Liver (tissue), 7 donors: ENCODE measurements at regions not wholly inside any gene's neighbourhood (a gene's known extent, or its start where the extent isn't known, plus 50 kb on each side); places are given as distances from the start of the nearest gene placed in this dataset.

Source experiments
- DNase-seq: peaks from one replicate; pipeline ENCODE4 v3.0.0-alpha.2; 2017; ENCODE audit warnings: low spot score
- H3K27ac ChIP-seq, 2 donors: one replicate each; pipeline ENCODE4 v1.7.0; 2013; ENCODE audit warnings: inconsistent platforms in 2 of 2, low read length in 2 of 2, control low read depth in 1 of 2, low read depth in 1 of 2, mild to moderate bottlenecking in 1 of 2
- H3K27me3 ChIP-seq, 4 donors: one replicate each; pipeline versions ENCODE4 v1.6.1 to v1.7.0; 2013; ENCODE audit warnings: low read length in 3 of 4, inconsistent platforms in 1 of 4, mild to moderate bottlenecking in 1 of 4, moderate library complexity in 1 of 4; ENCODE audit not compliant: control insufficient read depth in 4 of 4, insufficient read depth in 4 of 4
- H3K36me3 ChIP-seq, 4 donors: one replicate each; pipeline versions ENCODE4 v1.6.1 to v1.7.0; 2013; ENCODE audit warnings: low read length in 3 of 4, mild to moderate bottlenecking in 3 of 4, low read depth in 1 of 4, moderate library complexity in 1 of 4; ENCODE audit not compliant: control insufficient read depth in 4 of 4, insufficient read depth in 3 of 4
- H3K4me1 ChIP-seq, 4 donors: one replicate each; pipeline versions ENCODE4 v1.6.1 to v1.7.0; 2013; ENCODE audit warnings: low read length in 3 of 4, mild to moderate bottlenecking in 3 of 4, moderate library complexity in 1 of 4; ENCODE audit not compliant: control insufficient read depth in 4 of 4, insufficient read depth in 4 of 4
- H3K4me3 ChIP-seq, 3 donors: one replicate each; pipeline versions ENCODE4 v1.6.1 to v1.7.0; 2013; ENCODE audit warnings: low read length in 3 of 3, control low read depth in 1 of 3, low read depth in 1 of 3, mild to moderate bottlenecking in 1 of 3
- H3K9ac ChIP-seq, 2 donors: one replicate each; pipeline ENCODE4 v1.7.0; 2013; ENCODE audit warnings: low read length in 2 of 2, mild to moderate bottlenecking in 2 of 2, moderate library complexity in 2 of 2, control low read depth in 1 of 2, low read depth in 1 of 2
- H3K9me3 ChIP-seq, 4 donors: one replicate each; pipeline versions ENCODE4 v1.6.1 to v1.7.0; 2013; ENCODE audit warnings: low read length in 3 of 4; ENCODE audit not compliant: control insufficient read depth in 4 of 4
- ATF3 ChIP-seq: IDR thresholded peaks from 2 replicates; pipeline ENCODE4 v1.6.1; 2016; ENCODE audit warnings: antibody characterized with exemption
- EGR1 ChIP-seq, 2 donors: IDR thresholded peaks; 2 replicates each; pipeline ENCODE4 v1.6.1; 2016 to 2018; ENCODE audit warnings: antibody characterized with exemption in 2 of 2, low read depth in 2 of 2
- FOXA1 ChIP-seq: IDR thresholded peaks from 2 replicates; pipeline ENCODE4 v1.6.1; 2016; ENCODE audit warnings: antibody characterized with exemption
- HNF4A ChIP-seq, 2 donors: conservative IDR thresholded peaks; 2 replicates each; pipeline ENCODE4 v1.6.1; 2016; ENCODE audit warnings: antibody characterized with exemption in 2 of 2, mild to moderate bottlenecking in 2 of 2
- HNF4G ChIP-seq: IDR thresholded peaks from 2 replicates; pipeline ENCODE4 v1.6.1; 2016; ENCODE audit warnings: antibody characterized with exemption
- JUND ChIP-seq, 2 donors: IDR thresholded peaks; 2 replicates each; pipeline ENCODE4 v1.6.1; 2016; ENCODE audit warnings: antibody characterized with exemption in 2 of 2
- NR2F2 ChIP-seq: IDR thresholded peaks from 2 replicates; pipeline ENCODE4 v1.6.1; 2016; ENCODE audit warnings: antibody characterized with exemption
- RAD21 ChIP-seq, 2 donors: IDR thresholded peaks; 2 replicates each; pipeline ENCODE4 v1.6.1; 2016; ENCODE audit warnings: antibody characterized with exemption in 2 of 2, mild to moderate bottlenecking in 2 of 2
- YY1 ChIP-seq: IDR thresholded peaks from 2 replicates; pipeline ENCODE4 v1.6.1; 2016; ENCODE audit warnings: antibody characterized with exemption, mild to moderate bottlenecking
- ZBTB33 ChIP-seq: IDR thresholded peaks from 2 replicates; pipeline ENCODE4 v1.6.1; 2016; ENCODE audit warnings: antibody characterized with exemption
- WGBS: extraction: QIAGEN DNeasy Blood & Tissue Kit; methylation state at CpG from one replicate; pipeline ENCODE4 v1.1.7; 2013; 5-methylcytosine and 5-hydroxymethylcytosine counted together
- donor health status: healthy.
- donor health status: healthy.
- donor health status: healthy.
- donor health status: healthy.

GRCh38 chr7:52911326-52911725 lies 124.1 kb upstream of the POM121L12 start:
- no peaks in the 10 kb centered on the region for H3K9me3 ChIP-seq
- H3K27me3 ChIP-seq = no peaks in the 10 kb centered on the region
- H3K9ac ChIP-seq = no peak overlapping the region
- H3K4me1 ChIP-seq = no peaks in the 10 kb centered on the region
- H3K4me3 ChIP-seq = no peak overlapping the region
- H3K27ac ChIP-seq = no peak overlapping the region
- DNase-seq = no peak
- H3K36me3 ChIP-seq = no peaks in the 10 kb centered on the region
- TF ChIP-seq FOXA1 = no peak
- no peak for TF ChIP-seq YY1
- no peak for TF ChIP-seq ATF3
- TF ChIP-seq HNF4G = no peak
- TF ChIP-seq JUND (IDR thresholded peaks at IDR 0.05) = no peak
- TF ChIP-seq ZBTB33 = no peak
- no peak for TF ChIP-seq EGR1 (IDR thresholded peaks at IDR 0.05; ENCODE audit: low read depth in 2 of 2)
- no peak for TF ChIP-seq NR2F2
- 85% methylated on average over 7 of the region's 7 CpGs for WGBS

- H3K9ac ChIP-seq = no peak overlapping the region
- H3K9me3 ChIP-seq = no peaks in the 10 kb centered on the region
- no peak overlapping the region for H3K27ac ChIP-seq
- DNase-seq = no peak
- no peak for TF ChIP-seq ATF3
- TF ChIP-seq EGR1 (IDR thresholded peaks at IDR 0.05; ENCODE audit: low read depth in 2 of 2) = no peak
- no peak for TF ChIP-seq HNF4G
- no peak for TF ChIP-seq RAD21 (IDR thresholded peaks at IDR 0.05)
- H3K36me3 ChIP-seq = no peaks in the 10 kb centered on the region
- WGBS = 74% methylated on average over 1 of the region's 1 CpG
- no peak overlapping the region for H3K4me3 ChIP-seq
- H3K4me1 ChIP-seq = no peaks in the 10 kb centered on the region
- H3K27me3 ChIP-seq = no peaks in the 10 kb centered on the region
Measured at GRCh38 chr7:52909935-52910334, 125.5 kb upstream of the POM121L12 start.

- no peak for DNase-seq
- Histone ChIP-seq H3K4me1 (no peaks in the 10 kb centered on the region), H3K4me3 (no peak overlapping the region), H3K9me3 (no peaks in the 10 kb centered on the region), H3K27me3 (no peaks in the 10 kb centered on the region), H3K27ac (no peak overlapping the region), H3K9ac (no peak overlapping the region), H3K36me3 (no peaks in the 10 kb centered on the region)
- TF ChIP-seq ZBTB33 (no peak), HNF4A (conservative IDR thresholded peaks at IDR 0.05) (no peak), EGR1 (IDR thresholded peaks at IDR 0.05; ENCODE audit: low read depth in 2 of 2) (no peak)
Measured at GRCh38 chr7:52909131-52909530, 126.3 kb upstream of the POM121L12 start.
